K562 (cell line): ENCODE measurements at regions not wholly inside any gene's neighbourhood (a gene's known extent, or its start where the extent isn't known, plus 50 kb on each side); places are given as distances from the start of the nearest gene placed in this dataset.

ENCODE experiments used
- ATAC-seq: fragments of 200-7000 bp; cut with Tn5 transposase; 3 replicates; pipeline ENCODE4 v1.9.1; 2020; ENCODE audit warnings: moderate library complexity
- BruUV-seq: library from RNA; stranded (reverse); fragments of 400-500 nt; replicated peaks from 2 replicates; lab custom pipeline; 2021; lab: Mats Ljungman, UMichigan
- CTCF ChIA-PET: fragments of 300-600 bp; formaldehyde crosslinking; extraction: SDS; loops from one replicate; lab custom pipeline; 2021; ENCODE audit warnings: low intra/inter-chr PET ratio; lab: Yijun Ruan, JAX
- POLR2A ChIA-PET: fragments of 300-600, 350-650 bp; sonication (Branson Sonifier 250); formaldehyde crosslinking; extraction: SDS; loops from one replicate; lab custom pipeline; 2021; ENCODE audit warnings: antibody characterized with exemption, inconsistent platforms; lab: Yijun Ruan, JAX
- DNase-seq, 4 experiments: peaks; one replicate each; pipeline versions ENCODE4 v3.0.0 to v3.0.0-alpha.2; 2011 to 2018; ENCODE audit warnings: low spot score in 3 of 4, mixed read lengths in 3 of 4; ENCODE audit errors: extremely low read depth in 1 of 4
- FAIRE-seq: peaks from 2 replicates; lab custom pipeline; 2011; peaks lifted over from hg19 to GRCh38; lab: Jason Lieb, UNC
- H2AFZ ChIP-seq: 2 replicates; pipeline ENCODE4 v1.6.0; 2011; ENCODE audit warnings: low read depth, low read length, control low read depth, inconsistent platforms
- H3K27ac ChIP-seq: fragments of 200-600 bp; 3 replicates; pipeline ENCODE4 v1.8.0; 2011; ENCODE audit warnings: low read depth, mild to moderate bottlenecking, control low read depth, inconsistent platforms, low read length, moderate library complexity, mixed read lengths; ENCODE audit errors: extremely low read depth
- H3K27me3 ChIP-seq, 2 experiments: fragments of 300-600 bp in 1 of 2; 2 replicates in 1 of 2; 3 replicates in 1 of 2; pipeline versions ENCODE4 v1.6.0 to v1.8.0; 2011; ENCODE audit warnings: inconsistent platforms in 2 of 2, low read length in 2 of 2, mild to moderate bottlenecking in 1 of 2, mixed read lengths in 1 of 2, moderate library complexity in 1 of 2; ENCODE audit not compliant: control insufficient read depth in 2 of 2, insufficient read depth in 2 of 2
- H3K36me3 ChIP-seq: fragments of 300-600 bp; 3 replicates; pipeline ENCODE4 v1.8.0; 2011; ENCODE audit warnings: mild to moderate bottlenecking, low read length, inconsistent platforms; ENCODE audit not compliant: control insufficient read depth, insufficient read depth
- H3K4me1 ChIP-seq, 2 experiments: fragments of 200-600 bp in 1 of 2; replicated peaks in 1 of 2; 2 replicates in 1 of 2; 3 replicates in 1 of 2; pipeline versions ENCODE4 v1.5.1 to v1.8.0; 2011; ENCODE audit warnings: inconsistent platforms in 2 of 2, low read length in 2 of 2, mild to moderate bottlenecking in 1 of 2, mixed read lengths in 1 of 2, moderate library complexity in 1 of 2; ENCODE audit not compliant: control insufficient read depth in 2 of 2, insufficient read depth in 2 of 2
- H3K4me2 ChIP-seq: 2 replicates; pipeline ENCODE4 v1.6.1; 2011; ENCODE audit warnings: low read length, control low read depth, inconsistent platforms, mixed read lengths; ENCODE audit not compliant: insufficient read depth
- H3K4me3 ChIP-seq: fragments of 200-600 bp; sonication (generic), shearing (Covaris generic); 2 replicates; pipeline ENCODE4 v1.5.1; 2016; ENCODE audit warnings: control low read depth, inconsistent platforms
- H3K79me2 ChIP-seq: fragments of 200-600 bp; 3 replicates; pipeline ENCODE4 v1.8.0; 2011; ENCODE audit warnings: low read length, inconsistent platforms; ENCODE audit not compliant: control insufficient read depth, insufficient read depth
- H3K9ac ChIP-seq, 2 experiments: 2 replicates each; pipeline versions ENCODE4 v1.6.0 to v1.6.1; 2011; ENCODE audit warnings: low read depth in 2 of 2, low read length in 2 of 2, control low read depth in 1 of 2, inconsistent platforms in 1 of 2, mild to moderate bottlenecking in 1 of 2, mixed read lengths in 1 of 2; ENCODE audit not compliant: insufficient read depth in 1 of 2
- H3K9me1 ChIP-seq: one replicate; pipeline ENCODE4 v1.6.0; 2011; ENCODE audit warnings: inconsistent platforms, mild to moderate bottlenecking, low read length, moderate library complexity; ENCODE audit not compliant: control insufficient read depth, insufficient read depth
- H3K9me3 ChIP-seq: replicated peaks from 2 replicates; pipeline ENCODE4 v1.5.1; 2011; ENCODE audit warnings: low read depth, low read length, inconsistent platforms; ENCODE audit not compliant: control insufficient read depth, insufficient read depth
- H4K20me1 ChIP-seq: replicated peaks from 2 replicates; pipeline ENCODE4 v1.6.1; 2011; ENCODE audit warnings: low read length, inconsistent platforms, mixed read lengths; ENCODE audit not compliant: control insufficient read depth, insufficient read depth
- CREB3 ChIP-seq: fragments of 450-650 bp; conservative IDR thresholded peaks from 2 replicates; pipeline ENCODE4 v1.6.1; 2016; ENCODE audit warnings: missing genetic modification characterization, low read depth, mild to moderate bottlenecking, missing compliant biosample characterization, moderate library complexity
- HMGXB4 ChIP-seq: sonication (generic); formaldehyde crosslinking; IDR thresholded peaks from 2 replicates; pipeline ENCODE4 v1.8.1; 2023; ENCODE audit warnings: mild to moderate bottlenecking, missing genetic modification reagents
- KAT7 ChIP-seq: sonication (generic); formaldehyde crosslinking; IDR thresholded peaks from 2 replicates; pipeline ENCODE4 v1.8.0; 2022; ENCODE audit warnings: missing genetic modification reagents, mild to moderate bottlenecking, borderline replicate concordance
- LCOR ChIP-seq: sonication (generic); formaldehyde crosslinking; IDR thresholded peaks from 2 replicates; pipeline ENCODE4 v1.8.0; 2022; ENCODE audit warnings: mild to moderate bottlenecking, missing genetic modification reagents
- MCM7 ChIP-seq, 2 experiments: fragments of 450-650 bp; IDR thresholded peaks; 2 replicates each; pipeline ENCODE4 v1.6.1; 2016 to 2018
- RAD21 ChIP-seq, 2 experiments: fragments of 250-450 bp in 1 of 2; fragments of 450-650 bp in 1 of 2; sonication (Bioruptor Pico) in 1 of 2; formaldehyde crosslinking in 1 of 2; IDR thresholded peaks in 1 of 2; conservative IDR thresholded peaks in 1 of 2; 2 replicates each; pipeline versions ENCODE4 v1.4.0 to v1.8.0; 2020 to 2022; ENCODE audit warnings: mild to moderate bottlenecking in 2 of 2, moderate library complexity in 1 of 2
- ZBTB5 ChIP-seq: fragments of 450-650 bp; IDR thresholded peaks from 2 replicates; pipeline ENCODE4 v1.6.1; 2017; ENCODE audit warnings: antibody characterized with exemption
- ZFP30 ChIP-seq: fragments of 250-450 bp; sonication (Bioruptor Pico); IDR thresholded peaks from 2 replicates; pipeline ENCODE4 v1.8.0; 2022; ENCODE audit warnings: moderate library complexity, mild to moderate bottlenecking, inconsistent platforms, borderline replicate concordance
- ZNF76 ChIP-seq: fragments of 250-450 bp; sonication (Bioruptor Pico); IDR thresholded peaks from 2 replicates; pipeline ENCODE4 v1.4.0; 2020; ENCODE audit warnings: mild to moderate bottlenecking, moderate library complexity, borderline replicate concordance
- ZNF780A ChIP-seq: fragments of 250-450 bp; sonication (Bioruptor Pico); IDR thresholded peaks from 2 replicates; pipeline ENCODE4 v1.5.0; 2021; ENCODE audit warnings: mild to moderate bottlenecking
- WGBS: fragments of 100-300 bp; shearing (Covaris generic); methylation state at CpG from one replicate; pipeline ENCODE4 v1.1.6; 2016; ENCODE audit warnings: low coverage, mixed read lengths; ENCODE audit not compliant: insufficient coverage; ENCODE audit errors: missing lambda C conversion rate; 5-methylcytosine and 5-hydroxymethylcytosine counted together
- in situ Hi-C: fragments of 300-500 bp; cut with MboI; formaldehyde crosslinking; loops from 4 replicates; pipeline ENCODE4 v1.15.0; 2018; ENCODE audit warnings: inconsistent platforms, mixed read lengths
- intact Hi-C: fragments of 100-400 bp; cut with micrococcal nuclease; formaldehyde crosslinking; loops from 2 replicates; pipeline ENCODE4 v1.14.2; 2022

DNA sequence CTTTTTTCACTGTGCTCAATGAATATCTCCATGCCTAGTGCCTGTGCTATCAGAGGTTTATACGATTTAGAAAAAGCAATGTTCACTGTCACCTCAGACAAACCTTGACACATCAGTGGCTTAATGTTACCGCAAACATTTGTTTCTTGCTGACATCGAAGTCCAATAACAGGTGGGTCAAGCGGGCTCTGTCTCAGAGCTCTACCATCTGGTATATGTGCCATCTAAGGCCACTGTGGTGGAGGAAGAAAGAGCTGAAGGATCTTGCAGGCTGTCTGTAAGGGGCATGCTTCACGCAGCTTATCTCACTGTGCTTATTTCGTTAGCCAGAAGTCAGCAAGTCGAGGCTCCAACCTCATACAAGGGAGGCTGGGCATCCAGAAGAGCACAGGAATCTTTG is 189.5 kb upstream of the NTF3 start:
- intact Hi-C loops (no loop called here), in situ Hi-C loops (no loop called here)
- H2AFZ ChIP-seq: no peak overlapping the region
- ChIA-PET CTCF (no interaction called here), POLR2A (interaction anchor here (0.6 kb wide), 1 partner anchor 294 kb away, joined by 3 read pairs; no protein-coding TSS in a partner anchor)
- H3K9ac ChIP-seq: no peak overlapping the region
- H3K4me1 ChIP-seq: peaks cover 3 to 8% of the 10 kb centered on the region in 2 experiments; a peak in 3 of 5 replicates
- ATAC-seq (no peak), FAIRE-seq (no peak), DNase-seq (no peak)
- H3K9me1 ChIP-seq: no peaks in the 10 kb centered on the region
- H3K27me3 ChIP-seq: no peaks in the 10 kb centered on the region
- no peak overlapping the region for H3K4me2 ChIP-seq
- 6% methylated on average over 5 of the region's 7 CpGs for WGBS
- H3K79me2 ChIP-seq: no peaks in the 10 kb centered on the region
- no peak overlapping the region for H3K4me3 ChIP-seq
- no peak for TF ChIP-seq ZFP30 (CRISPR knock-in tag)
- no peak for TF ChIP-seq CREB3 (tag)
- TF ChIP-seq HMGXB4: no peak
- TF ChIP-seq KAT7 (CRISPR knock-in tag): no peak
- TF ChIP-seq ZNF76 (CRISPR knock-in tag): no peak
- TF ChIP-seq RAD21 (CRISPR knock-in tag; conservative IDR thresholded peaks at IDR 0.05 in 1 of 2, IDR thresholded peaks at IDR 0.05 in 1 of 2): no peak
- TF ChIP-seq MCM7 (IDR thresholded peaks at IDR 0.05): no peak
- no peak for TF ChIP-seq ZBTB5
- no peak for TF ChIP-seq ZNF780A
- no peak for TF ChIP-seq LCOR (CRISPR knock-in tag)
- H3K36me3 ChIP-seq: no peaks in the 10 kb centered on the region
- H3K27ac ChIP-seq: no peak overlapping the region
- no peaks in the 10 kb centered on the region for H4K20me1 ChIP-seq
- no peaks in the 10 kb centered on the region for H3K9me3 ChIP-seq
- no TSS peak for BruUV-seq
